ENCODE measurements at regions not wholly inside any gene's neighbourhood (a gene's known extent, or its start where the extent isn't known, plus 50 kb on each side); places are given as distances from the start of the nearest gene placed in this dataset.
A peak's percentile ranks its signal among the peaks of the same experiment; 100 is the strongest.
"Not testable (repeated sequence)": the region's sequence is repeated elsewhere in the genome, so short reads cannot be mapped to it uniquely, and the experiment has no call there.

- not testable (repeated sequence) for DNase-seq
Observed at GRCh38 chr2:201946746-201947145, 86.9 kb upstream of the FZD7 start.

DNA sequence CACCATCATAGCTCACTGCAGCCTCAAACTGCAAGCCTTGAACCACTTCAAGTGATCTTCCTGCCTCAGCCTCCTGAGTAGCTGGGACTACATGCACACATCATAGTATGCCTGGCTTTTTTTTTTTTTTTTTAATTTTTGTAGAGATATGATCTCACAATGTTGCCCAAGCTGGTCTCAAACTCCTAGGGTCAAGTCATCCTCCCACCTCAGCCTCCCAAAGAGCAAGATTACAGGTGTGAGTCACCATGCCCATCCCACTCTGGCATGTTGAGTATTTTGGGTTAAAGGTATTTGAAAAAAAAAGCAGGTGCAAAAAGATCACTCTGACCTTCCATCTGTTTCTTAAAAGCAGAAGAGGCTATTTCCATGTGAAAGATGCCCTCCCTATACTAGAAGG lies 86.4 kb upstream of the FZD7 start:
- DNase-seq = no peak

DNA sequence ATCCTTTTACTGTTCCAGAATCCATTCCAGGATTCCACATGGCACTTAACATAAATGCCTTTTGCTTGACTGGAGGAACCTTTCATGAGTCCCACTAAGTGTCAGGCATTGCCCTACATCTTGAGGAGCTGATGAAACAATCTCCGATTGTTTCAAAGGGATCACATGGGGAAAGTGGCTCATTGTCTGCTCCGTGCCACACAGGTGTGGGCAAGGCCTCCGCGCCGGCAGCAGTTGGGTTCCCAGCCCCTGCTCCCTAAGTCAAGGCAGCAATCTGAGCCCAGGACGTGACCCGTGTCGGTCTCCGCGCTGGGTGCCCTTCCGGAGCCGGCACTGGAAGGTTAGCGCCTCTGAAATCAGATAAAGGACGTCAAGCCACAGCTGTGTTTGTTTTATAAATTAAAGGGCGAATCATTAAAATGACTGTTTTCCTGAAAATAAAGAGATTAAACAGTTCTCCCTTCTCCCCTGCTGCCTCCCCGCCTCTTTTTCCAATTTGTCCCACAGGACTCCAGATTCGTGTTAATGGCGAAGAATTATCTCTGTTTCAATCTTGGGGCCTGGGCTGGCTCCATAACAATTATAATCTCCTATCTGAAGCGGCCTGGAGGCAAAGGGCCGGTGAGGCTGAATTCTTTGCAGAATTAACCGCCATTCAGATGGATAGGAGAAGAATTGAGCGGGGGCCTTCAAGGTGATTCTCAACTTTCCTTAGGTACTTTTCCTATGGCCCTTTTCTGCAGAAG lies 84.3 kb upstream of the FZD7 start:
- no peak for DNase-seq

DNA sequence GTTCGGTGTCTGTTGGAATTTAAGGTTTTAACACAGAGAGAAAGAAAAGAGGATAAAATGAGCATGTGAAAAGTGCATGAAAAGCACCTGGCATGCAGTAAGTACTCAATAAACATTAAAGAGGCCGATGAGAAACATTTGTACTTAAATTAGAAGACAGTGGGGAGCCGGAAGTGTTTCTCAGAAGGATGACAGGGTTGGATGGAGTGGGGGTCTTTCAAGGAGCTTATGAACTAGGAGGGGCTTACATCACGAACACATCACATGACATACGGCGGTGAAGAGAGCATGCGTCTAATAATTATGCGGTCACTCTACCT lies 83.8 kb upstream of the FZD7 start:
- no peak for DNase-seq

- DNase-seq = no peak
Observed at GRCh38 chr2:201950606-201951005, 83.0 kb upstream of the FZD7 start.

DNA sequence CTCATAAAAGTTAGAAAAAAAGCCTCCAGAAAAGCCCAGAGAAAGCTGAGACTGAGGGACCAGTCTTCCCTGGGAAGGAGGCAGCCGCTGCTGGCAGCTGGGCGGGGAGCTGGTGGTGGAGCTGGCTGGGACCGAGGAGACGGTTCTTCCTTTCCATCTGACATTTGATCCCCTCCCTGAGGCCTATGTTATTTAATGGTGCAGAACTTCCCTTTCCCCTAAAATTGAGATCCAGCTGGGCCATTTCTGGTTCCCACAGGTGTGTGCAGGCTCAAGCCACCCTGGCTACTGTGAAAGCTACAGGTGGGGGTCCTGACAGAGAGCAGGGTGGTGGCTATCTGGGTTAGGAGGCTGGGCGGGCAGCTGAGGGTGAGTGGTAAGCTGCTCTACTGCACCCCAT lies 81.5 kb upstream of the FZD7 start:
- DNase-seq = no peak

DNA sequence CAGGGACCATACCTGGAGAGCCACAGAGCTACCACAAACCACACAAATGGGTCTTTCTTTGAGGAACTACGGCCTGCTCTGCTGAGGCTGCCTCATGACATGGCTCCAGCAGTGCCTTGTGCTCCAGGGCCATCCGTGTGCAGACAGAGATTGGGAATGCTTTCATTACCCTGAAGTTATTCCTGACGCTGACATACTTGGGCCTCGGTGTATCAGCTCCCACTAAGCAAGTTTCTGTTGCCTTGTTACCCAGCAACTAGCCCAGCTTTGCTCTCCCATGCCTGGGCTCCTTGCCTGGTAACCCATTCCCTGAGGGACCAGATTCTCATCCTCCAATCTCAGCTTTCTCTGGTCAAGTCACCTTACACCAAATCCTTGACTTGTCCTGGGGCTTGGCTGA lies 80.3 kb upstream of the FZD7 start:
- DNase-seq = no peak

DNA sequence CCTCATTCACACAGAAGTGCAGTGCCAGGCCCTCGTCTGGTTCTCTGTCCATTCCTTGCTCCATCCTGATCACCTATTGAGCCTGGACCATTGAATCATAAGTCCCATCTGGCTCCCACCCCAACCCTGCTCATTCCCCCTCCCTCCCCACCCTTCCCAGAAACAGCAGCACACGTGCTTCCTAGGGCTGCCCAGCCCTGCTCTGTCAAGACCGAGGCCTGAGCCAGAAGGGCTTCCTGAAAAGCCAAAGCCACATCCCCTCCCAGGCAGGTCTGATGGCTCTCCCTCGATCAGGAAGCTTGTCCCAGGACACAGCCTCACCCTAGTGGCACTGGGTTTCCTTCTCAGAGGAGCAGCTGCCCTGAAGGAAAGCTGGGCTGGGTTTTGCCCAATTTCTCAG lies 79.8 kb upstream of the FZD7 start:
- DNase-seq = no peak

GRCh38 chr2:201955231-201955630 lies 78.4 kb upstream of the FZD7 start:
- no peak for DNase-seq

DNA sequence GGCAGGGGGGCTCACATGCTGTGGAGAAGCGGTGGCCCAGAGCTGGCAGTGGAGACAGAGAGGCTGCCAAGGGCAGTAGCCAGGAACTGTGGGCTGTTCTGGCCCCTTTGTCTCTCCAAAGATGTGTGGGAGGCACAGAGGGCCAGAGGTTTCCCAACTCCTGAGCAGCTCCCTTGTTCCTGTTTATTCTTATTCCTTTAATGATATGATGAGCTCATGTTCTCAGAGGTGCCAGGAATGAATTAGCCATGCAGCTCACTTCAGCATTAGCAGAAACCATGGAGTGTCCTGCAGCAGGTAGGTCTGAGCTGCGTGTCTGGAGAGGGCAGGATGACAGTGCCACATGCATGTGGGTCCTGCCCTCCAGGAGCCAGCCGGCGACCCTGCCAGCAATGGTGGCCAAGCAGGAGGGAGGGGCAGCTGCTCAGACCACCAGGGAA lies 77.9 kb upstream of the FZD7 start:
- DNase-seq = no peak

- DNase-seq = no peak
Observed at GRCh38 chr2:201956361-201956760, 77.3 kb upstream of the FZD7 start.

- DNase-seq = no peak
Observed at GRCh38 chr2:201957091-201957490, 76.6 kb upstream of the FZD7 start.

- no peak for DNase-seq
Observed at GRCh38 chr2:201959198-201959597, 74.5 kb upstream of the FZD7 start.

- DNase-seq = no peak
Observed at GRCh38 chr2:201959626-201960025, 74.0 kb upstream of the FZD7 start.

GRCh38 chr2:201960305-201960704 lies 73.3 kb upstream of the FZD7 start:
- no peak for DNase-seq

GRCh38 chr2:201961401-201961800 lies 72.3 kb upstream of the FZD7 start:
- DNase-seq = no peak

DNA sequence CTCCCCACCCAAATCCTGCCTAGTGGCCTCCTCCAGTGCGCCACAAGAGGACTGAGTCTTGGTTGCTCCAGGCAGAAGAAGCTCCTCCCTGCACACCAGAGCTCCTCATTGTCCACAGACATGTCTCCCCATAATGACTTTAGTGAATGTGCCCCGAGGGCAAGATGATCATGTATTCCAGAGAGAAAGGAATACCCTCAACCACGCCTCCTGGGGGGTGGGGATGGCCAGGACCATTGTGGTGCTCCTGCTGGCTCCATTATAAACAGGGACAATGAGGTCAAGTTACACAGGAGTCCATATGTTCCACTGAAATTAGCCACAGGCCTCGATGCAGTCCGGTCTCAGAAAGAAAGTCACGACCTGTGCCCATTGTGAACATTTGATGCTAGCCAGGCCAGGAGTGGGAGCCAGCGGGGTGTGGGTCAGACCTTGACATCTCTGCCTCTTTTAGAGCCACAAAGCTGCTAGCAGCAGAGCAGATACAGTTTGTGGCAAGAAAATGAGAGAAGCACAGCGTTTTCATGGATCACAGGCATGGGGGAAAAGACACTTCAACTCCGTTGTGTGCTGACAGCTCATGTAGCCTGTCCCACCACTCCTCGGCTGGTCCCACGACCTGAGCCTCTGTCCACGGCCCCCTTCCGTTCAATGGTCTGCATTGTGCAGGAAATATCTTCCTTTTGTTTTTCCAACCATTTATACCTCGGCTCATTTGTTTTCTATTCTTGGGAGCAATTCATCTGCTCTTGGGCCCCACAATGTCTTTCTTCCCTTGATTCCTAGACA lies 70.7 kb upstream of the FZD7 start:
- no peak for DNase-seq

DNA sequence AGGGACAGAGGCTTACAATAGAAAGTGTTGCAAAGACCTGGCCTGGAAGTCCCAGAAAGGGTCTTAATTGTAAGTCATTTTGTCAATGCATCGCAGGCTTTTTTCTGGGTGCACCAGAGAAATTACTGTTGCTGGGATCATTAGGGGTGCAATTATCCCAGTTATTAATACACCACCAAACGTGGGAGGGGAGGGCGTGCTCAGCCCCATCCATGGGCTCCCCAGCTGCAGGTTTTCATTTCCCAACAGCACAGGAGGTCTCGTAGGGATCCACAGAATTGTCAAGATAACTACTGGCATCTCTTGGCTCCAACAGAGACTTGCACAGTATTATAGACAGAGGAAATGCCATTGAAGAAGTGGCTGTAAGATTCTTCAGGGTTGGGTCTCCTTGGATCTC lies 69.6 kb upstream of the FZD7 start:
- no peak for DNase-seq

GRCh38 chr2:201964631-201965206 lies 68.9 kb upstream of the FZD7 start:
- peak; percentile 24 for DNase-seq

GRCh38 chr2:201965550-201965949 lies 68.1 kb upstream of the FZD7 start:
- no peak for DNase-seq

DNA sequence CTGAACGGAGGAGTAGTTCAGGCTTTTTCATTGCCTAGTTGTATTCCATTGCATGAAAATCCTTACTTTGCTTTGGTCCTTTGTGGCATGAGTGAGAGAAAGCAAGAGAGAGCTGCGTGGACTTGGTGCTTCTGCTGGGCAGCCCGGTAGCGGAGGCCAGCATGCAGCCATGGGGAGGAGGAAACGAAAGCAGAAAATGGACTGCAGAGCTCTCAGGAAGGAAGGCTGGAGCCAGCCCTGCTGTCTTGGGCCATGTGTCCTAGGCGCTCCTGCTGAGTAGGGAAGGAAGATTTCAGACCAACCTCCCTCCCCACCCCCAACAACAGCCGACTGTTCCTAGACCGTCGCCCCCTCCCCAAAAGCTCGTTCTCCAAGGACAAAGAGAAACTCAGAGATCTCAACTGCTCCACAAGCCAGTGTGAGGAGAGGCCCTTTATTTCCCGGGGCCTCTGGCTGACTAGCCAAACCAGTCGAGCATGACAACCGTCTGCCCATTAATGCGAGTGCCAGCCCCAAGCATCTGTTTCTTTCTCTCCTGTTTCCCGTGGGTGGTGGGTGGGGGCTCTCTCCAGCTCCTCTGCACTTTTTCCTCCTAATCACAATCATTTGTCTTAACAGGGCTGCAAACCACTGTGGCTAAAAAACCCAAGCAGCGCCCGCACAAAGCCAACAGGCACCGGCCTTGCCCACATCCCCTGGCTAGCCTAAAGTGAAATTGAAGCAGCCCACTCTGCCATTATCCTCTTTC lies 66.8 kb upstream of the FZD7 start:
- DNase-seq = no peak

GRCh38 chr2:201968050-201968449 lies 65.6 kb upstream of the FZD7 start:
- DNase-seq = no peak

DNA sequence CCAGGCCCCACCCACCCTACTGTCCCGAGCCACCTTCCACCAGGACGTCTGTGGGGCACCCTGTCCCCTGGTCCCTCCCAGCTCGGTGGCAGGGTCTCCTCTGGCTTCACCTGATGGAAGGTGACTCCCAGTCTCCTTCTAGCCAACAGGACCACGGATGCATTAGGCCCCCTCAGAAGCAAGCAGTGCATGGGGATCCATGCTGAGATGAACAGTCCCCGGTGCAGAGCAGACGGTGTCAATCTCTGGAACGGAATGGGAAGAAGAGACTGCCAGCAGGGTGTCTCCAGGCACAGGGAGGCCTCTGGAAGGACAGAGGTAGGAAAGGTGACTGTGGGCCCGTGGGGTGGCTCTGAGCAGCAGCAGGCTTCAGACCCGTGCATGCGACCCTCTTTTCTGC lies 65.2 kb upstream of the FZD7 start:
- DNase-seq = no peak

Measured in activated effector memory CD4-positive, alpha-beta T cell treated with Interleukin-2 at 50 U/mL for 16 hours (primary cell).